HG03097 (cell line): ENCODE measurements at regions not wholly inside any gene's neighbourhood (a gene's known extent, or its start where the extent isn't known, plus 50 kb on each side); places are given as distances from the start of the nearest gene placed in this dataset.
A peak's percentile ranks its signal among the peaks of the same experiment; 100 is the strongest.

ENCODE experiments used
- ATAC-seq: cut with Tn5 transposase; IDR thresholded peaks from one replicate; pipeline ENCODE4 v1.9.1; 2021; ENCODE audit not compliant: unreplicated experiment, low FRiP score

GRCh38 chr2:204012072-204012653 lies 75.6 kb downstream of the ICOS start:
- ATAC-seq = no peak

DNA sequence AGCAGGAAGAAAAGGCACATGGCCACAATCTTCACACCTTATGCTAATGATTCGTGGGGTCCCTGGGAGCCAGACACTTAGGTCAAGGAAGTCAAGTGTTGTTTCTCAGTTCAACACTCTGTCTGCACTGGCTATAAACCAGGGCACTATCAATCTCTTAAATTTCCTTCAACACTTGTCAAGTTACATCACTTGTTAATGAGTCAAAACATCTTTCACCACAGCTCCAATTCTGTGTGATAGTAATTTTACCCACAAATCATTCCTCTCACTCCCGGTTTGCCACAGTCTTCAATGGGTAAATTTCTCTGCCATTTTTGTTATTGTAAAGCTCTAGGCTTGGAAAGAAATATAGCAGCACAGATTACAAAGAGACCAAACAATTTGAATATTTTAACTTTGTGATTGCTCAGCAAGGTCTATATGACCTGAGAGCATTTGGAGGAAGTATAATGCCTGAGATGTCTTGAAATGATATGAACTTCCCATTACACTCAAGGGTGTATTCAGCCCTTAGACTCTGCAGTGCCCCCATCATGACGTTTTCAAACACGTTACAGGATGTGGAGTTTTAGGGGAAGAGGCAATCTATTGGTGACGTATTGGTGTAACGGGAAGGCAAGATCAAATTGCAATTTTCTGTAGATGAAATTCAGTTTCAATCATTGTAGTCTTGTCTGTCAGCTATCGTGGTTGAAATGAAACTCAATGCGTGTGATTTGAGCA lies 78.7 kb downstream of the ICOS start:
- ATAC-seq = no peak

DNA sequence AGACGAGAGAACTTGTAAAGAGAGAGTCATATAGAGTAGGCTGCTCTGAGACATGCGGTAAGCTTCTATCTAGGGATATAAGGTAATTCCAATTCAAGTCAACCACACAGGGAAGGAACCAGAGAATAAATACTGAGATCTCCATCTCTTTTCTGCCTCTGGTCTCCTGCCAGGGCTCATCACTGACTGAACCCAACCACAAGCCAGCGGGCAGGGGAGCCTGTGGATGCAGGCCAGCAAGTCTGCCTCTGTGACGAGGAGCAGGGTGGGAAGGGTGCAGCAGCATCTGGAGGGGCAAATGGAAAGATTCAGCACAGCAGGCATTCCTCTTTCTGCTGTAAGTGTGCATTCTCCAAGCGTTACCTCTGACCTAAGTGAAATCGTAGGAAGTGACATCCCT lies 82.2 kb downstream of the ICOS start:
- ATAC-seq = no peak

DNA sequence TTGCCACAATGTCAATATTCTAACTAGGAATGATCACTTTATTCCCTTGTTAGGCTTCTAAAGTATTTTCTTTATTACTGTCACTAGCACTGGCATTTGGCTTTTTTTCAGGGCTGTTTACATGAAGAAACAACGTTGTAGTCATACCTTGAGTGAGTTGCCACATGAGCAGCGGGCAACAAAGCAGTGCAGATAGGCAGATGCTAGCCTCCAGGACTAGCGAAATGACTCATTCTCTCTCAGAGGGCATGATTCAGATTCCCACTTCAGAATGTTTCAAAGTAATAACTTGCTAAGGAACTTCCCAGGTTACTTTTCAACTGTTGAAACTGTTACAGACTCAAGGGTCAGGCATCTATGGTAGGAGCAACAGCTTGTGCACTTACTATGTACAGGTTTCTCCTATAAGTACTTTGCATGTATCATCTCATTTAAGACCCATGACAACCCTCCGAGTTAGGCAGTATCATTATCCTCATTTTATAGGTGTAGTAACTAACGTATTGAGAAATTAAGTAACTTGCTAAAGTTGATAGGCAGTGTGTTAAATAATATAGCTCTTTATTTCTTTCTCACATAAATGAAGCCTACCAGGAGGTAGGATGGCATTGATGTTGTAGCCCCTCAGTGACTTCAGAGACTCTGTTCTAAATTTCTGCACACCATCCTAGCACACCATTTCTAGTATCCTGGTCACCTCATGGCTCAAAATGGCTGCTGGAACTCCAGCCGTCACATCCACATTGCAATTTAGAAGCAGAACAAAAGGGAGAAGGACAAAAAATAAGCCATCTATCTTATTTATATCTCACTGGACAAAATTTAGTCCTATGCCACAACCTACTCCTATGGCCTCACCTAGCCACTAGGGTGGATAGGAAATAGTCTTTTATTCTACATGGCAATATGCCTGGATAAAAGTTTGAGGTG lies 83.3 kb downstream of the ICOS start:
- peak; percentile 86 for ATAC-seq

DNA sequence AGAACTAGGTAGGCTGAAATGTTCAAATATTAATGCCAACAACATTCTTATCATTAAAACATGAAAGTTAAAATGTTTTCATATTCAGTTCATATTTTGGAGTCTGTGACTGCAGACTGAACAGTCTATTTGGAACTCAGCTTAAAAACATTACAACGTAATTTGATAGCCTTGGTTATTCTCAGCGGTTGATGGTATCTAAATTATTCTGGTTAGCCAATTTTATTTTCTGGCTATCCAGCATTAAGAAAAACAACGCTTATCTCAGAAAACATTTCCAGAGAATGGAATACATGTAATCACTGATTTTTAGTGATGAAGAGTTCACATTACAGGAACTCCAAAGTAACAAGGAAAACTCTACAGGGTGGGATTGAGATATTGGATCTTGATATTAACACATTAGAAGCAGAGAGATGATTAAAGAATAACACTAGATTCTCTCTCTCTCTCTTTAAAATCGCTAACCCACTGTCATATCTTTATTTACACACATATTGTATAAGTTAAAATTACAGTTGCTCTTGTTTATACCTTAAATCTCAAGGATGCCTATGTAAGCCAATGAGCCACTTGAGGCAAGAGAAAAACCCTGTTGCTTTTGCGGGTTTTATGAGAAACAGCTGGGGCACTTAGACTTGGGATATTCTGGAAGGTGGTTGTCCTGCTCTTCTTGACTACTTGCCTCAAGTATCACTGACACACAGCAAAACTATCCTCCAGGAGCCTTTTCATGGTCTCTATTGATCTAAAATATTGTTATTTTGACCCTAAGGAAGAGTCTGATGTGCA lies 84.9 kb downstream of the ICOS start:
- ATAC-seq = no peak

DNA sequence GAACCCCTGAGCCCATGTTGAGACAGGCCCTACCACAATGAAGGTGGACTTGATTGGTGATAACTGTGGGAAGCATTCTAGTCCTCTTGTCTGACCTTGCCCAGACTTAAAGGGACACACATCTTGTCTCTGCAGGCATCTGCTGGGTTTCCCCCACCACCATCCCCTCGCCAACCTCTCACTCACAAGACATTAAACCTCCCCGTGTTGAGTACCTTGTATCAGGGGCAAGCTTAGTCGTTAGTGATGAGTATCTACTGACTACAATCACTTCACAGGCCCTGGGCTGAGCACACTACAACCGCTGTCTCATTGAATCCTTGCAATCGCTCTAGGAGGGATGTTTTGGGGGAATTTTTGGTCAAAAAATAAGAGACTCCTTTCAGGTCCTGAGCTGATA lies 86.0 kb downstream of the ICOS start:
- no peak for ATAC-seq

GRCh38 chr2:204023088-204023487 lies 86.5 kb downstream of the ICOS start:
- ATAC-seq = no peak

GRCh38 chr2:204024503-204024902 lies 87.9 kb downstream of the ICOS start:
- ATAC-seq = no peak

GRCh38 chr2:204024906-204025475 lies 88.4 kb downstream of the ICOS start:
- no peak for ATAC-seq

DNA sequence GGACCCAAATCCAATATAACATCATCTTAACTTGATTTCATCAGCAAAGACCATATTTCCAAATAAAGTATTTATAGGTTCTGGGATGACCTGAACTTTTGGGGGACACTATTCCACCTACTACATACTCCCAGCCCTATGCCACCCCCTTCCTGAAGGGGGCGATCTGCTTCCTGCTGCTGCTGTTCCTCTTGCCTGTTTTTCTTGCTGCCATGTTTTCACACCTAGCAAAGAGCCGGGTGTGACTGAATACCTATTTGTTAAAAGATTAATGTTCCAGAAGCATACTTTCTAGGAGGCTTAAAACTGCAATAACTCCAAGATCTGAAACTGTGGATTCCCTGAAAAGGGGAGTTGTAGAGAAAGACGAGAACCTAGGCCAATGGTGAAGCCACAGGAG lies 89.7 kb downstream of the ICOS start:
- no peak for ATAC-seq

DNA sequence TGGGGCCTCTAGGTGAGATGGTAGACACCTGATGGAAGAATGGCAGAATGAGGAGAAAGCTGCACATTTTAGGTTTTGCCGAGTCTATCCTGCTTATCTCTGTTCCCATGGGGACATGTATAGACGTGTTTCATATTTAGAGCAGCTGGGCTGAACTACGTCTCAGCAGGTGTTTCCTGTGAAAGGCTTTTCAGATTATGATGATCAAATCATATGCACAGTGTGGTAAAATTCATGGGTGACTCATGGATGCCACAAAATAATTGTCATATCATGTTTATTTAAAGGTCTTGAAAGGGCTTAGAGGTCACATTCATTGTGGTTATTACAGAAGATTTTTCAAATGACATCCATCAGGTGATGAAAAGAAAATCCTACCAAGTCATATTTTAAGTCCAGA lies 90.5 kb downstream of the ICOS start:
- ATAC-seq = peak; percentile 92

GRCh38 chr2:204030322-204030721 lies 93.8 kb downstream of the ICOS start:
- no peak for ATAC-seq

DNA sequence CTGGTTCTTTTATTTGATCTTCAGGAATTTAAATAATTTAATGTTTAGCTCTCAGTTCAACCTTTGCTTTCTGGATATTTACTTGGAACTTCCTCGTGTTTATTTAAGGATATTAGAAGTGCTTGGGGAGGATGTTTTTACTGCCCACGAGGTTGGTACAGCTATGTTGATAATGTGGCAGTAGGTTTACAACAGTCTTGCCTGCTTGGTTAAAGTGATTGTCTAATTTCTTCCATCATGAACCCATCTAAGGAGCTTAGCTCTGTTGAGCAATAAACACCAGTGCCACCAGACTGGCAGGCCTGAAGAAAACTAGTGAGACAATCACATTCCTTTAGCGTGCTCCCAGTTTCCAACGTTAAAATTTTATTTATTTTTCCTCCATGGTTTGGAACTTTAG lies 94.5 kb downstream of the ICOS start:
- no peak for ATAC-seq

DNA sequence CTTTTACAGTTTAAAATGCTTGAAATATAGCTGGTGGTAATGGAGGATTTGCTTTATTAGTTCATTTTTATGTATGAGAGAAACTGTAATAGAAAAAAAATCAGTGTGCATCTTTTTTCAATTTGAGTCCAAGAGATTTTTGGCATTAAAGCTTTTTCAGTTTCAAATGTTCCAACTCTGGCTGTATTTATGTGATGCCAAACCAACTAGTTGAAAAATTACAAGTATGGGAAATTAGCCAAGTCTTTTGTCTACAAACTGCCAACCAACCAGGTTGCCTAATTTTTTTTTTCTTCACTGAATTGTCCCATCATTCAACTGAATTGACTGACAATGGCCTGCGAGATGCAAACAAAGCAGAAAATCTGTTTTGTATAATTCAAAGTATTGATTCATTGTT lies 95.7 kb downstream of the ICOS start:
- no peak for ATAC-seq

DNA sequence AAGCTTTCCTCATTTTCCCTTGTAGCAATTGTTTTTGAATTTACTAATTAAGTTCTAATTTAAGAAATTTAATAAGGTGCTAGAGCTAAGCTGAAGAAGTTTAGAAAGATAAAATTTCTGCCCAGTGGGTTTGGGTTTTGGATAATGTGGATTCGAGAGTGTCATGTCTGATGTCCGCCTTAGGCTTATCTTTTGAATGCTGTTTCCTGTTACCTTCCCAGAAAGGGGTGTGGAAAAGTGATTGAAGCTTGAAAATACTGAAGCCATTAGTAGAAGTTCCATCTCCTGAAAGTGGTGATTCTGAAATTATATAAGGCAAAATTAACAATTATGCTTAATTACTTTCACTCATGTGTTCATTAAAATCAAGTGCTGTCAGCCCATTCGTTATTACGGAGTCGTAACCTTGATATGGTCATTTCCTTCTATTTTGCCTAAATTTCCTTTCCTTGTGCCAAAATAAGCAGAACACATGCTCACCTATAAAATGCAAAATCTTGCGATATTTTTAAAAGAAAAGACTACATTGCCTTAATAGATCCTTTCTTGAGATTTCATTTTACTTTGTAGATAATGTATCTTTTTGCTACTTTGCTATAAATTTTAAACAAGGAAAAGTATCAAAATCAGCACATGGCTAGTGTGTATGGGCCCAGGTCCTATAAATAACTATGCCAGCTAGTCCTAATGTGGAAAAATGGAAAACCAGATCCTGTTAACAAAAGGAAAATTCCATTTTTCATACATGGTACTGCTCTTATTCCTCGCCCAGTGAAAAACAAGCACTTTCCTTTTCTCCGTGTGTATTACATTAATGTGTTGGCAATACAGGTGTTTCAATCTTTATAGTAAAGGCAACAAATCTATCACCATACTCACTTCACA lies 97.3 kb downstream of the ICOS start:
- no peak for ATAC-seq

- no peak for ATAC-seq
Measured at GRCh38 chr2:204036706-204037105, 100.1 kb downstream of the ICOS start.

DNA sequence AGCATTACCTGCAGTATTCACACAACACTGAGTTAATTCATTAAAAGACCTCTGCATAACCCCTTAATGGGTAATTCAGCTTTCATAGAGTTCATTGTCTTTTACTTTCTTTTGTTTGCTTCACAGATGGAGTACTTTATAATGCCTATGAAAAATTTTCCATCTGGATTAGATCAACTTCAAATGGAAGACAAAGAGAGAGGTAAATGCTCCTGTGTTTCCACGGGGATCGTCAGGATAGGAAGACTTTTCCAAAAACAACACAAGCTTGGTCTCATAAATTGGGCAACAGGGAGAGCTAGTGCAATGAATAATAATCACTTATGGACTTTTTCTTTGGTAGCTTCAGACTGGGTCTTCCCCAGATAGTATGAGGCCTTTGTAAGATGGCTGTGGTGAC lies 100.7 kb downstream of the ICOS start:
- ATAC-seq = no peak

GRCh38 chr2:204039298-204039838 lies 102.8 kb downstream of the ICOS start:
- no peak for ATAC-seq

- no peak for ATAC-seq
Measured at GRCh38 chr2:204040016-204040415, 103.5 kb downstream of the ICOS start.
